AG04450 (cell line): ENCODE measurements at regions not wholly inside any gene's neighbourhood (a gene's known extent, or its start where the extent isn't known, plus 50 kb on each side); places are given as distances from the start of the nearest gene placed in this dataset.
A peak's percentile ranks its signal among the peaks of the same experiment; 100 is the strongest.

ENCODE experiments used
- CTCF ChIA-PET: fragments of 300-600, 350-600 bp; formaldehyde crosslinking; extraction: SDS; loops from one replicate; lab custom pipeline; 2022; ENCODE audit warnings: antibody characterized with exemption, inconsistent platforms; lab: Charles Lee
- POLR2A ChIA-PET: fragments of 350-600 bp; formaldehyde crosslinking; extraction: SDS; loops from one replicate; lab custom pipeline; 2021; ENCODE audit warnings: antibody characterized with exemption, inconsistent platforms; lab: Yijun Ruan, JAX
- DNase-seq: peaks from one replicate; pipeline ENCODE4 v3.0.0-alpha.2; 2011; ENCODE audit warnings: low read depth, low spot score
- H3K27ac ChIP-seq: one replicate; pipeline ENCODE4 v1.5.1; 2012; ENCODE audit warnings: low read depth, low read length, control low read depth
- H3K27me3 ChIP-seq: one replicate; pipeline ENCODE4 v1.6.0; 2012; ENCODE audit warnings: low read length; ENCODE audit not compliant: control insufficient read depth, insufficient read depth
- H3K4me3 ChIP-seq: 2 replicates; pipeline ENCODE4 v1.5.1; 2011; ENCODE audit warnings: mild to moderate bottlenecking, low read depth, low read length, control low read depth
- H3K9me3 ChIP-seq: 2 replicates; pipeline ENCODE4 v1.5.1; 2012; ENCODE audit warnings: low read length; ENCODE audit not compliant: control insufficient read depth, insufficient read depth
- TF ChIP-seq, protein P1 (sequence below): IDR thresholded peaks from 2 replicates; pipeline ENCODE4 v1.5.1; 2011; ENCODE audit warnings: low read depth, low read length, control low read depth, inconsistent platforms

DNA sequence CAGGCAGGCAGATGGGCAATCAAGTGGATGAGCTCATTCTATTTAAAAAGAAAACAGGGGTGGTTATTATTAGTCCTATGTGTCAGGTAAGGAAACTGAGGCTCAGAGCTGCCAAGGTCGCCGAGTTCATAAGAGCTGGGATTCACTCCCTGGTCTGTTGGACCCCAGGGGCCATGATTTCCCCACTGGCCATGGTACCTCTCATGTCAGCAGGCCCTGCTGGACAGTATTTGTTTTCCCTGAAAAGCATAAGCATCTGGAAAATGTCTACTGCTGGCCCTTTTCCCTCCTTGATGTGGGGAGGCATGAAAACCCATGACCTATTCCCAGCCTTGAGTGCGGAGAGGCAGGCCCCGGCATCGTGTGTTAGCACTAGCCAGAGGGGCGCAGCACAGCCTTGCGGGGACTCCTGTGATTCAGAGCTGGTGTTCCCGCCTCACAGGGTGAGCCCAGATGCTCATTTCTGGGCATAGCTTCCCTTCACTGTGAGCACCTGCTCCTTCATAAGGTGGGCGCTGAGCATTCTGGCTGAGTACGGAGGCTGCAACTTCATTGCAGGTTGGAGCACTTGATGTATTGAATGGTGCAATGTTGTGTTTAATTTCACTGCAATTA lies 617.5 kb downstream of the PTPRU start:
- H3K4me3 ChIP-seq, result no peak overlapping the region
- ChIA-PET CTCF (interaction anchor here (0.5 to 1.4 kb wide), 2 partner anchors 526 to 1026 kb away, joined by 3 read pairs; no protein-coding TSS in a partner anchor), POLR2A (no interaction called here)
- H3K27me3 ChIP-seq, result peaks cover 5% of the 10 kb centered on the region
- no peak for DNase-seq
- no peaks in the 10 kb centered on the region for H3K9me3 ChIP-seq
- H3K27ac ChIP-seq, result no peak overlapping the region
- TF ChIP-seq, protein P1, sequence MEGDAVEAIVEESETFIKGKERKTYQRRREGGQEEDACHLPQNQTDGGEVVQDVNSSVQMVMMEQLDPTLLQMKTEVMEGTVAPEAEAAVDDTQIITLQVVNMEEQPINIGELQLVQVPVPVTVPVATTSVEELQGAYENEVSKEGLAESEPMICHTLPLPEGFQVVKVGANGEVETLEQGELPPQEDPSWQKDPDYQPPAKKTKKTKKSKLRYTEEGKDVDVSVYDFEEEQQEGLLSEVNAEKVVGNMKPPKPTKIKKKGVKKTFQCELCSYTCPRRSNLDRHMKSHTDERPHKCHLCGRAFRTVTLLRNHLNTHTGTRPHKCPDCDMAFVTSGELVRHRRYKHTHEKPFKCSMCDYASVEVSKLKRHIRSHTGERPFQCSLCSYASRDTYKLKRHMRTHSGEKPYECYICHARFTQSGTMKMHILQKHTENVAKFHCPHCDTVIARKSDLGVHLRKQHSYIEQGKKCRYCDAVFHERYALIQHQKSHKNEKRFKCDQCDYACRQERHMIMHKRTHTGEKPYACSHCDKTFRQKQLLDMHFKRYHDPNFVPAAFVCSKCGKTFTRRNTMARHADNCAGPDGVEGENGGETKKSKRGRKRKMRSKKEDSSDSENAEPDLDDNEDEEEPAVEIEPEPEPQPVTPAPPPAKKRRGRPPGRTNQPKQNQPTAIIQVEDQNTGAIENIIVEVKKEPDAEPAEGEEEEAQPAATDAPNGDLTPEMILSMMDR, result no peak

DNA sequence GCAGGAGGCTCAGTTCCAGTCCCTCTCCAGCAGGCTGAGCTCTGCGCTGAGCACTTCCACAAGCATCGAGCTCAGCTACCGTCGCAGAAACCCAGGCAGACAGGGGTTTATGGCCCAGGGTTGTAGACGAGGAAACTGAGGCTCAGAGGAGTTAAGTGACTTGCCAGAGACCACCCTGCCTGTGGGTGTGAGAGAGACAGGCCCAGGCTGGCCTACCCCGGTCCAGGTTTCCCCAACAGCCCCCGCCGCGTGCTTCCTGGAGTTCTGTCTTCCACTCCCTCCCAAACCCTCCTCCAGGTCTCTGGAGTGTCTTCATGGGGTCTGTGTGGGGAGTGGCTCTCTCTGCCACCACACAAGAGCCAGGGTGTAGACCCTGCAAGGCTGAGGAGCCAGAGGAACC lies 615.9 kb downstream of the PTPRU start:
- H3K27me3 ChIP-seq, result peaks cover 5% of the 10 kb centered on the region
- TF ChIP-seq, protein P1, result no peak

DNA sequence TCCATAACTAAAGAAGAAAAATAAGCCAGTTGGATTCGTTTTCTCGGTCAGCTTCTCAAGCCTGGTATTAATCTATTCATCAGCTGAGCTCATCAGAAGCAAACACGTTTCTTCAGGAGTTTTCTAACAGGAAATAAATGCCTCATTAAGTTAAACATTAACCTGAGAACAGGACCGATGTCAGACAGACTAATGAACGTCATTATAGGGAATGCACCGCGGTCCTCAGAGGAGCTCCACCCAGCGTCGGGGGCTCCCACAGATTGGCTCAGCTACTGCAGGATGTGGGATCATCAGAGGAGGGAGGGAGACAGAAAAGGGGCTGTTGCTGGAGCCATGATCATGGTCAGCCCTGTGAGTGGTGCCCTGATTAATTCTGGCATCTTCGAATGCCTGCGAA lies 615.4 kb downstream of the PTPRU start:
- H3K27ac ChIP-seq, result no peak overlapping the region
- ChIA-PET POLR2A (no interaction called here), CTCF (no interaction called here)
- H3K27me3 ChIP-seq, result peaks cover 5% of the 10 kb centered on the region
- no peak overlapping the region for H3K4me3 ChIP-seq
- DNase-seq, result no peak
- no peaks in the 10 kb centered on the region for H3K9me3 ChIP-seq
- TF ChIP-seq, protein P1, result no peak

More for the DNA sequence above, 615.9 kb downstream of the PTPRU start:
- no peak overlapping the region for H3K4me3 ChIP-seq
- POLR2A ChIA-PET, result no interaction called here
- CTCF ChIA-PET, result no interaction called here
- H3K27ac ChIP-seq, result no peak overlapping the region
- H3K9me3 ChIP-seq, result no peaks in the 10 kb centered on the region
- no peak for DNase-seq

DNA sequence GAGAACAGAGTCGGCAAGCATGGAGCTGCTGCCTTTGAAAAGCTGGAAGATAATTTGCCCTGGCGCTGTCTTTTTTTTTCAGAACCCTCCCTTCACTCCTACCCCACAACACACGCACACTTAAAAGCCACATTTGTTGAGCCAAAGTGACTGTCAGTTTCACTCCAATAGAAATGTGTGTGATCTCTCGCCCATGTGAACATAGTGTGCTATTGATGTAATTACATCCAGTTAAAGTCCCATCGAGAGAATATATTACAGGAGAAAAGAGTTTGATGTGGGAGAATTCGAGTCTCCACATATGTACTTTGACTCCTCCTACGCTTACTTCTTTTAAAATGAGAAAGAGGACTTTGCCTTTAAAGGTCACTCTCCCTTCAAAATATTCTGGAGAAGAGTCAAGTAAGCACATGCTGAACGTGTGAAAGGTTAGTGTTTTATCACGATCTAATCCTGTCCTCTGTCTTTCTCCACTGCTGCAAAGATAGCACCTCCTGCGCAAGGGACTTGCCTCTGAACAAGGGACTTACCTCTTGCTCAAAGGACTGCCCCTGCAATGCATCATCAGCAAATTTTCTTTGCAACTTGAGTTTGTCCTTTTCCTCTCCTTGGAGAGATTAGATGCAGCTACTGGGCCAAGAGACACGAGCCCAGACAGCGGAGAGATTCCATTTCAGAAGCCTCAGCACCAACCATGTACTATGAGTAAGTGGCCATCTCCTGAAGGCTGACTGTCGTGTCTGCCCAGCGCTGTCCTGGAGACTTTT lies 613.9 kb downstream of the PTPRU start:
- H3K4me3 ChIP-seq, result no peak overlapping the region
- POLR2A ChIA-PET, result no interaction called here
- peaks cover 4% of the 10 kb centered on the region for H3K27me3 ChIP-seq
- no peak overlapping the region for H3K27ac ChIP-seq
- TF ChIP-seq, protein P1, result no peak
- no peaks in the 10 kb centered on the region for H3K9me3 ChIP-seq
- no peak for DNase-seq
- CTCF ChIA-PET, result interaction anchor here (1.0 kb wide), 1 partner anchor 12 kb away, joined by 3 read pairs; no protein-coding TSS in a partner anchor

DNA sequence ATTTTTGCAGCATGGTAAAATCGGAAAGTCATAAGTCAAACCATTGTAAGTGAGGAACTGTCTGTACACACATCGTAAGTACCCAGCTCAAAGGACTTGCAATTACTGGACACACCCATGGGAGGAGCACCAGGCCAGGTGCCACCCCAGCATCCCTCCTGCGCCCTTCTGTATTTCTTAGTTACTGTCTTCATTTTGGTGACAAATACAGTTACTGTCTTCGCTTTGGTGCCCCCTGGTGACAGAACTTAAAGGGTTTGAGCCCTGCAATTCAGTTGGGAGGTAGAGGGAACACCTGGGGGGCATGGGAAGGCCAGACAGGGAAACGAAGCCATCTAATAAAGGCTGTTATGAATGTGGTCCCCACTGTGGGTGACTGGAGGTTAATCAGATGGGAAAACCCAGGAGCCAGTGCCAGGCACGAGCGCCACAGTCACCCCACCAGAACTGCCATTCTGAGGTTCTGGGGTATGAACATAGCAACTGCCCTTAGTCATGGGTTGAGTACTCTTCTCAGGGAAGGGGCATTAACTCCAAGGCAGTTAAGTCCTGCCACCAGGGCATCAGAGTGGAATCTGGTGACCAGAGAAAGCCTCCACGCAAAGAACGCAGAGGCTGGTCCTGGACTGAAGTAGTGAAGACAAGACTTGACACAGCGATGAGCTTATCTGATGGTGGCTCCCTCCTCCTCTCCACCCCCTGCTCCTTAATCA lies 612.9 kb downstream of the PTPRU start:
- Histone ChIP-seq H3K27me3 (peaks cover 3% of the 10 kb centered on the region), H3K9me3 (no peaks in the 10 kb centered on the region), H3K27ac (no peak overlapping the region), H3K4me3 (no peak overlapping the region)
- POLR2A ChIA-PET, result no interaction called here
- CTCF ChIA-PET, result interaction anchor here (0.7 to 2.1 kb wide), 5 partner anchors 10 to 617 kb away, joined by 3 to 7 read pairs (median 3); no protein-coding TSS in a partner anchor
- TF ChIP-seq, protein P1, result peak; percentile 56
- DNase-seq, result no peak
